ENCODE measurements at regions not wholly inside any gene's neighbourhood (a gene's known extent, or its start where the extent isn't known, plus 50 kb on each side); places are given as distances from the start of the nearest gene placed in this dataset.
"Not testable (repeated sequence)": the region's sequence is repeated elsewhere in the genome, so short reads cannot be mapped to it uniquely, and the experiment has no call there.

GRCh38 chr3:5473471-5473870 lies 286.0 kb downstream of the EDEM1 start:
- no peak for DNase-seq (ENCODE audit: low read depth)

- DNase-seq (ENCODE audit: low read depth): no peak
These were observed 288.9 kb downstream of the EDEM1 start for GRCh38 chr3:5476403-5476802.

- DNase-seq (ENCODE audit: low read depth): no peak
These were observed 291.8 kb downstream of the EDEM1 start for GRCh38 chr3:5479229-5479799.

GRCh38 chr3:5480190-5480589 lies 292.7 kb downstream of the EDEM1 start:
- no peak for DNase-seq (ENCODE audit: low read depth)

GRCh38 chr3:5485427-5485826 lies 297.9 kb downstream of the EDEM1 start:
- DNase-seq (ENCODE audit: low read depth): no peak

GRCh38 chr3:5488771-5489170 lies 301.3 kb downstream of the EDEM1 start:
- DNase-seq (ENCODE audit: low read depth): no peak

GRCh38 chr3:5489536-5489935 lies 302.0 kb downstream of the EDEM1 start:
- DNase-seq (ENCODE audit: low read depth): no peak

GRCh38 chr3:5494905-5495519 lies 307.5 kb downstream of the EDEM1 start:
- no peak for DNase-seq (ENCODE audit: low read depth)

GRCh38 chr3:5497497-5497896 lies 310.0 kb downstream of the EDEM1 start:
- DNase-seq (ENCODE audit: low read depth): no peak

GRCh38 chr3:5498981-5499380 lies 311.5 kb downstream of the EDEM1 start:
- no peak for DNase-seq (ENCODE audit: low read depth)

GRCh38 chr3:5499404-5499803 lies 311.9 kb downstream of the EDEM1 start:
- DNase-seq (ENCODE audit: low read depth): no peak

GRCh38 chr3:5503136-5503535 lies 315.6 kb downstream of the EDEM1 start:
- no peak for DNase-seq (ENCODE audit: low read depth)

- DNase-seq (ENCODE audit: low read depth): no peak
These were observed 316.6 kb downstream of the EDEM1 start for GRCh38 chr3:5504135-5504534.

- no peak for DNase-seq (ENCODE audit: low read depth)
These were observed 317.7 kb downstream of the EDEM1 start for GRCh38 chr3:5505163-5505562.

GRCh38 chr3:5505997-5506396 lies 318.5 kb downstream of the EDEM1 start:
- DNase-seq (ENCODE audit: low read depth): no peak

- not testable (repeated sequence) for DNase-seq (ENCODE audit: low read depth)
These were observed 321.4 kb downstream of the EDEM1 start for GRCh38 chr3:5508860-5509259.

GRCh38 chr3:5510300-5510699 lies 322.8 kb downstream of the EDEM1 start:
- no peak for DNase-seq (ENCODE audit: low read depth)

- no peak for DNase-seq (ENCODE audit: low read depth)
These were observed 330.4 kb downstream of the EDEM1 start for GRCh38 chr3:5517921-5518320.

GRCh38 chr3:5520237-5520636 lies 332.7 kb downstream of the EDEM1 start:
- no peak for DNase-seq (ENCODE audit: low read depth)

- DNase-seq (ENCODE audit: low read depth): no peak
These were observed 335.6 kb downstream of the EDEM1 start for GRCh38 chr3:5523125-5523524.

- no peak for DNase-seq (ENCODE audit: low read depth)
These were observed 343.5 kb downstream of the EDEM1 start for GRCh38 chr3:5531039-5531438.

- DNase-seq (ENCODE audit: low read depth): no peak
These were observed 344.3 kb downstream of the EDEM1 start for GRCh38 chr3:5531741-5532290.

GRCh38 chr3:5540532-5540931 lies 353.0 kb downstream of the EDEM1 start:
- DNase-seq (ENCODE audit: low read depth): no peak

- DNase-seq (ENCODE audit: low read depth): no peak
These were observed 355.0 kb downstream of the EDEM1 start for GRCh38 chr3:5542472-5542871.

Data from forelimb muscle (tissue), 1 donor.